Occipital lobe (tissue), 2 donors: ENCODE measurements at regions not wholly inside any gene's neighbourhood (a gene's known extent, or its start where the extent isn't known, plus 50 kb on each side); places are given as distances from the start of the nearest gene placed in this dataset. TPM values are rescaled to one million over a fixed set of nuclear protein-coding genes. Genes with fewer than 3 reads are reported as not detected.

Source experiments
- DNase-seq: peaks from one replicate; lab custom pipeline; 2025; lab: John Stamatoyannopoulos, UW
- small RNA-seq: library from RNA; depleted of rRNA; stranded (forward); fragments of <200 nt; gene quantifications from one replicate; pipeline ENCODE3, GENCODE V24; 2014

- no peak for DNase-seq
Observed at GRCh38 chr5:19301271-19301670, 686.7 kb downstream of the CDH18 start.

- no peak for DNase-seq
Observed at GRCh38 chr5:19314840-19315239, 673.2 kb downstream of the CDH18 start.

GRCh38 chr5:19319252-19319651 is 668.7 kb downstream of the CDH18 start:
- DNase-seq, result no peak

- no peak for DNase-seq
Observed at GRCh38 chr5:19322716-19323485, 665.1 kb downstream of the CDH18 start.

- DNase-seq, result no peak
Observed at GRCh38 chr5:19334278-19334677, 653.7 kb downstream of the CDH18 start.

GRCh38 chr5:19342942-19343341 is 645.1 kb downstream of the CDH18 start:
- no peak for DNase-seq

GRCh38 chr5:19352120-19352519 is 635.9 kb downstream of the CDH18 start:
- no peak for DNase-seq

GRCh38 chr5:19369048-19369447 is 619.0 kb downstream of the CDH18 start:
- no peak for DNase-seq

- DNase-seq, result no peak
Observed at GRCh38 chr5:19369561-19369960, 618.4 kb downstream of the CDH18 start.

GRCh38 chr5:19370655-19371386 is 617.2 kb downstream of the CDH18 start:
- no peak for DNase-seq

- DNase-seq, result no peak
Observed at GRCh38 chr5:19388391-19388790, 599.6 kb downstream of the CDH18 start.

GRCh38 chr5:19401032-19401431 is 587.0 kb downstream of the CDH18 start:
- no peak for DNase-seq

- DNase-seq, result no peak
Observed at GRCh38 chr5:19406576-19407365, 581.2 kb downstream of the CDH18 start.

- no peak for DNase-seq
Observed at GRCh38 chr5:19408149-19408548, 579.9 kb downstream of the CDH18 start.

- DNase-seq, result no peak
Observed at GRCh38 chr5:19411936-19412335, 576.1 kb downstream of the CDH18 start.

Small RNAs in the stretch of these regions (small RNA-seq; reads per million reads assigned to genes)
- gene AC025768.1 (not detected), gene RF00017 (not detected), gene RF00136 (0.12 reads per million), gene RN7SL58P (not detected)
